Body of pancreas (tissue), 4 donors: ENCODE measurements at regions not wholly inside any gene's neighbourhood (a gene's known extent, or its start where the extent isn't known, plus 50 kb on each side); places are given as distances from the start of the nearest gene placed in this dataset.
"Not testable (repeated sequence)": the region's sequence is repeated elsewhere in the genome, so short reads cannot be mapped to it uniquely, and the experiment has no call there.

Source experiments
- ATAC-seq: fragments of 150-250 bp; one replicate; pipeline ENCODE4 v1.9.1; 2016
- DNase-seq, 4 donors: peaks; one replicate each; pipeline ENCODE4 v3.0.0-alpha.2; 2019
- H3K27ac ChIP-seq, 4 donors: fragments of 200-600 bp; sonication (generic); 1 replicate in 3 of 4; 2 replicates in 1 of 4; pipeline versions ENCODE4 v1.5.1 to v1.6.1; 2016 to 2019; ENCODE audit warnings: mild to moderate bottlenecking in 1 of 4, mixed read lengths in 1 of 4, moderate library complexity in 1 of 4
- H3K27me3 ChIP-seq, 2 donors: fragments of 200-600 bp; sonication (generic); one replicate each; pipeline ENCODE4 v1.6.0; 2016; ENCODE audit warnings: mild to moderate bottlenecking in 1 of 2
- H3K36me3 ChIP-seq, 2 donors: fragments of 200-600 bp; sonication (generic); replicated peaks in 1 of 2; 2 replicates each; pipeline ENCODE4 v1.5.1; 2016; ENCODE audit warnings: low read depth in 2 of 2; ENCODE audit not compliant: insufficient read depth in 1 of 2
- H3K4me1 ChIP-seq: fragments of 200-600 bp; sonication (generic); one replicate; pipeline ENCODE4 v1.6.0; 2016
- H3K4me3 ChIP-seq, 2 donors: fragments of 200-600 bp; sonication (generic); 1 replicate in 1 of 2; 2 replicates in 1 of 2; pipeline ENCODE4 v1.5.1; 2016 to 2019
- H3K9me3 ChIP-seq, 3 donors: fragments of 200-600 bp; sonication (generic); 1 replicate in 2 of 3; 2 replicates in 1 of 3; pipeline ENCODE4 v1.5.1; 2016
- CTCF ChIP-seq, 7 experiments: fragments of 450-650 bp in 4 of 7; fragments of 200-600 bp in 3 of 7; sonication (generic) in 3 of 7; IDR thresholded peaks; one replicate each; pipeline ENCODE4 v1.5.1; 2016 to 2019; ENCODE audit warnings: antibody characterized with exemption in 7 of 7
- POLR2A ChIP-seq, 3 donors: fragments of 450-650 bp; IDR thresholded peaks; one replicate each; pipeline ENCODE4 v1.6.1; 2016; ENCODE audit warnings: antibody characterized with exemption in 3 of 3, mild to moderate bottlenecking in 2 of 3
- WGBS, 2 donors: methylation state at CpG; one replicate each; pipeline ENCODE4 v1.1.5; 2017; 5-methylcytosine and 5-hydroxymethylcytosine counted together
- intact Hi-C: fragments of 100-400 bp; cut with DNase I; formaldehyde crosslinking; loops from one replicate; pipeline ENCODE4 v1.15.1; 2023

GRCh38 chr2:132270981-132271546, 109.3 kb upstream of the ANKRD30BL start:
- Histone ChIP-seq H3K36me3 (no peaks in the 10 kb centered on the region), H3K4me3 (no peak overlapping the region), H3K27me3 (no peaks in the 10 kb centered on the region), H3K27ac (no peak overlapping the region), H3K9me3 (no peaks in the 10 kb centered on the region), H3K4me1 (peaks cover 3% of the 10 kb centered on the region)
- DNase-seq (no peak), ATAC-seq (no peak)
- intact Hi-C loops = no loop called here
- TF ChIP-seq CTCF (IDR thresholded peaks at IDR 0.05) (no peak), POLR2A (IDR thresholded peaks at IDR 0.05) (no peak)

GRCh38 chr2:132271794-132272193, 110.0 kb upstream of the ANKRD30BL start:
- not testable (repeated sequence) for ATAC-seq

GRCh38 chr2:132272713-132273112, 111.0 kb upstream of the ANKRD30BL start:
- TF ChIP-seq POLR2A (IDR thresholded peaks at IDR 0.05) (no peak), CTCF (IDR thresholded peaks at IDR 0.05) (no peak)
- no peak for ATAC-seq

More at GRCh38 chr2:132271794-132272193, 110.0 kb upstream of the ANKRD30BL start:
- H3K9me3 ChIP-seq, H3K4me1 ChIP-seq, H3K27ac ChIP-seq, H3K36me3 ChIP-seq, intact Hi-C loops, H3K4me3 ChIP-seq, DNase-seq, H3K27me3 ChIP-seq: not testable (repeated sequence)
- WGBS, 2 donors = 80 to 82% methylated on average over 11 of the region's 11 CpGs

GRCh38 chr2:132273585-132273984, 111.8 kb upstream of the ANKRD30BL start:
- ATAC-seq, intact Hi-C loops, H3K36me3 ChIP-seq, H3K4me1 ChIP-seq, H3K27ac ChIP-seq, H3K9me3 ChIP-seq, DNase-seq, H3K4me3 ChIP-seq, H3K27me3 ChIP-seq: not testable (repeated sequence)
- 89 to 92% methylated on average over 23 of the region's 23 CpGs for WGBS, 2 donors

More at GRCh38 chr2:132272713-132273112, 111.0 kb upstream of the ANKRD30BL start:
- peaks cover 3% of the 10 kb centered on the region for H3K4me1 ChIP-seq
- no peaks in the 10 kb centered on the region for H3K36me3 ChIP-seq
- intact Hi-C loops = no loop called here
- 81 to 83% methylated on average over 14 of the region's 14 CpGs for WGBS, 2 donors
- H3K9me3 ChIP-seq = no peaks in the 10 kb centered on the region
- no peak for DNase-seq
- no peak overlapping the region for H3K27ac ChIP-seq
- no peak overlapping the region for H3K4me3 ChIP-seq
- H3K27me3 ChIP-seq = no peaks in the 10 kb centered on the region

GRCh38 chr2:132274000-132274399, 112.2 kb upstream of the ANKRD30BL start:
- 86% methylated on average over 10 of the region's 10 CpGs for WGBS, 2 donors
- no peak for DNase-seq
- H3K9me3 ChIP-seq = no peaks in the 10 kb centered on the region
- no peak overlapping the region for H3K27ac ChIP-seq
- intact Hi-C loops = no loop called here
- no peak for ATAC-seq
- no peaks in the 10 kb centered on the region for H3K27me3 ChIP-seq
- no peaks in the 10 kb centered on the region for H3K4me1 ChIP-seq
- H3K4me3 ChIP-seq = no peak overlapping the region
- H3K36me3 ChIP-seq = no peaks in the 10 kb centered on the region
- TF ChIP-seq POLR2A (IDR thresholded peaks at IDR 0.05) = no peak
- no peak for TF ChIP-seq CTCF (IDR thresholded peaks at IDR 0.05)

GRCh38 chr2:132275396-132275795, 113.6 kb upstream of the ANKRD30BL start:
- WGBS, 2 donors = 89 to 93% methylated on average over 17 of the region's 17 CpGs

More at GRCh38 chr2:132275396-132275795, 113.6 kb upstream of the ANKRD30BL start:
- no peak for DNase-seq
- Histone ChIP-seq H3K27ac (no peak overlapping the region), H3K27me3 (no peaks in the 10 kb centered on the region), H3K4me1 (no peaks in the 10 kb centered on the region), H3K36me3 (no peaks in the 10 kb centered on the region), H3K4me3 (no peak overlapping the region), H3K9me3 (no peaks in the 10 kb centered on the region)
- intact Hi-C loops = no loop called here
- ATAC-seq = no peak
- TF ChIP-seq POLR2A (IDR thresholded peaks at IDR 0.05) (no peak), CTCF (IDR thresholded peaks at IDR 0.05) (no peak)
